ENCODE measurements at regions not wholly inside any gene's neighbourhood (a gene's known extent, or its start where the extent isn't known, plus 50 kb on each side); places are given as distances from the start of the nearest gene placed in this dataset.

- no peaks in the 10 kb centered on the region for H3K27me3 Mint-ChIP-seq
- no peaks in the 10 kb centered on the region for H3K4me1 Mint-ChIP-seq (ENCODE audit: low read depth)
- H3K36me3 Mint-ChIP-seq (ENCODE audit: low read depth): no peaks in the 10 kb centered on the region
- no peak overlapping the region for H3K27ac Mint-ChIP-seq
- intact Hi-C loops (cut with micrococcal nuclease): no loop called here
- H3K9me3 Mint-ChIP-seq: no peaks in the 10 kb centered on the region
- no peak overlapping the region for H3K4me3 Mint-ChIP-seq
These were observed 175.4 kb upstream of the PELI2 start for GRCh38 chr14:55942826-55943225.

- no peaks in the 10 kb centered on the region for H3K9me3 Mint-ChIP-seq
- no peak overlapping the region for H3K27ac Mint-ChIP-seq
- H3K36me3 Mint-ChIP-seq (ENCODE audit: low read depth): no peaks in the 10 kb centered on the region
- H3K4me1 Mint-ChIP-seq (ENCODE audit: low read depth): no peaks in the 10 kb centered on the region
- no peak overlapping the region for H3K4me3 Mint-ChIP-seq
- H3K27me3 Mint-ChIP-seq: no peaks in the 10 kb centered on the region
- intact Hi-C loops (cut with micrococcal nuclease): no loop called here
These were observed 173.5 kb upstream of the PELI2 start for GRCh38 chr14:55944757-55945156.

- intact Hi-C loops (cut with micrococcal nuclease): no loop called here
- Mint-ChIP-seq H3K36me3 (ENCODE audit: low read depth) (no peaks in the 10 kb centered on the region), H3K4me1 (ENCODE audit: low read depth) (no peaks in the 10 kb centered on the region), H3K27ac (no peak overlapping the region), H3K27me3 (no peaks in the 10 kb centered on the region), H3K4me3 (no peak overlapping the region), H3K9me3 (no peaks in the 10 kb centered on the region)
These were observed 172.0 kb upstream of the PELI2 start for GRCh38 chr14:55946231-55946630.

- Mint-ChIP-seq H3K4me3 (no peak overlapping the region), H3K9me3 (no peaks in the 10 kb centered on the region), H3K27me3 (no peaks in the 10 kb centered on the region), H3K36me3 (ENCODE audit: low read depth) (no peaks in the 10 kb centered on the region), H3K27ac (no peak overlapping the region), H3K4me1 (ENCODE audit: low read depth) (no peaks in the 10 kb centered on the region)
- intact Hi-C loops (cut with micrococcal nuclease): no loop called here
These were observed 169.8 kb upstream of the PELI2 start for GRCh38 chr14:55948399-55948798.

- Mint-ChIP-seq H3K9me3 (no peaks in the 10 kb centered on the region), H3K27me3 (no peaks in the 10 kb centered on the region), H3K36me3 (ENCODE audit: low read depth) (no peaks in the 10 kb centered on the region), H3K27ac (no peak overlapping the region), H3K4me1 (ENCODE audit: low read depth) (no peaks in the 10 kb centered on the region), H3K4me3 (no peak overlapping the region)
- intact Hi-C loops (cut with micrococcal nuclease): no loop called here
These were observed 168.5 kb upstream of the PELI2 start for GRCh38 chr14:55949708-55950107.

- Mint-ChIP-seq H3K9me3 (no peaks in the 10 kb centered on the region), H3K36me3 (ENCODE audit: low read depth) (no peaks in the 10 kb centered on the region), H3K4me1 (ENCODE audit: low read depth) (no peaks in the 10 kb centered on the region), H3K4me3 (no peak overlapping the region), H3K27ac (no peak overlapping the region), H3K27me3 (no peaks in the 10 kb centered on the region)
- intact Hi-C loops (cut with micrococcal nuclease): no loop called here
These were observed 168.1 kb upstream of the PELI2 start for GRCh38 chr14:55950135-55950534.

GRCh38 chr14:55951341-55952206, 166.6 kb upstream of the PELI2 start:
- no peak overlapping the region for H3K27ac Mint-ChIP-seq
- intact Hi-C loops (cut with micrococcal nuclease): no loop called here
- no peaks in the 10 kb centered on the region for H3K4me1 Mint-ChIP-seq (ENCODE audit: low read depth)
- no peak overlapping the region for H3K4me3 Mint-ChIP-seq
- H3K27me3 Mint-ChIP-seq: no peaks in the 10 kb centered on the region
- H3K36me3 Mint-ChIP-seq (ENCODE audit: low read depth): no peaks in the 10 kb centered on the region
- H3K9me3 Mint-ChIP-seq: no peaks in the 10 kb centered on the region

GRCh38 chr14:55954108-55954507, 164.1 kb upstream of the PELI2 start:
- H3K36me3 Mint-ChIP-seq (ENCODE audit: low read depth): no peaks in the 10 kb centered on the region
- intact Hi-C loops (cut with micrococcal nuclease): no loop called here

GRCh38 chr14:55955175-55955574, 163.0 kb upstream of the PELI2 start:
- peaks cover 3% of the 10 kb centered on the region for H3K27me3 Mint-ChIP-seq
- no peak overlapping the region for H3K4me3 Mint-ChIP-seq
- H3K4me1 Mint-ChIP-seq (ENCODE audit: low read depth): no peaks in the 10 kb centered on the region
- no peak overlapping the region for H3K27ac Mint-ChIP-seq
- no peaks in the 10 kb centered on the region for H3K9me3 Mint-ChIP-seq
- intact Hi-C loops (cut with micrococcal nuclease): no loop called here
- H3K36me3 Mint-ChIP-seq (ENCODE audit: low read depth): no peaks in the 10 kb centered on the region

More at GRCh38 chr14:55954108-55954507, 164.1 kb upstream of the PELI2 start:
- no peak overlapping the region for H3K4me3 Mint-ChIP-seq
- H3K27me3 Mint-ChIP-seq: peaks cover 3% of the 10 kb centered on the region
- no peaks in the 10 kb centered on the region for H3K4me1 Mint-ChIP-seq (ENCODE audit: low read depth)
- H3K27ac Mint-ChIP-seq: no peak overlapping the region
- H3K9me3 Mint-ChIP-seq: no peaks in the 10 kb centered on the region

- Mint-ChIP-seq H3K27me3 (peaks cover 5% of the 10 kb centered on the region), H3K27ac (no peak overlapping the region), H3K4me3 (no peak overlapping the region), H3K4me1 (ENCODE audit: low read depth) (no peaks in the 10 kb centered on the region), H3K9me3 (no peaks in the 10 kb centered on the region), H3K36me3 (ENCODE audit: low read depth) (no peaks in the 10 kb centered on the region)
- intact Hi-C loops (cut with micrococcal nuclease): no loop called here
These were observed 160.3 kb upstream of the PELI2 start for GRCh38 chr14:55957950-55958349.

GRCh38 chr14:55963295-55963694, 154.9 kb upstream of the PELI2 start:
- Mint-ChIP-seq H3K27me3 (peaks cover 3% of the 10 kb centered on the region), H3K27ac (no peak overlapping the region), H3K36me3 (ENCODE audit: low read depth) (no peaks in the 10 kb centered on the region), H3K9me3 (no peaks in the 10 kb centered on the region), H3K4me3 (no peak overlapping the region), H3K4me1 (ENCODE audit: low read depth) (peaks cover 15% of the 10 kb centered on the region)
- intact Hi-C loops (cut with micrococcal nuclease): no loop called here

- Mint-ChIP-seq H3K9me3 (no peaks in the 10 kb centered on the region), H3K4me3 (no peak overlapping the region)
- intact Hi-C loops (cut with micrococcal nuclease): no loop called here
These were observed 154.1 kb upstream of the PELI2 start for GRCh38 chr14:55964091-55964490.

GRCh38 chr14:55964821-55965220, 153.4 kb upstream of the PELI2 start:
- H3K9me3 Mint-ChIP-seq: no peaks in the 10 kb centered on the region
- no peak overlapping the region for H3K27ac Mint-ChIP-seq
- peaks cover 1% of the 10 kb centered on the region for H3K27me3 Mint-ChIP-seq
- H3K4me1 Mint-ChIP-seq (ENCODE audit: low read depth): peaks cover 19% of the 10 kb centered on the region
- intact Hi-C loops (cut with micrococcal nuclease): no loop called here
- H3K4me3 Mint-ChIP-seq: no peak overlapping the region
- no peaks in the 10 kb centered on the region for H3K36me3 Mint-ChIP-seq (ENCODE audit: low read depth)

More at GRCh38 chr14:55964091-55964490, 154.1 kb upstream of the PELI2 start:
- H3K27ac Mint-ChIP-seq: no peak overlapping the region
- peaks cover 15% of the 10 kb centered on the region for H3K4me1 Mint-ChIP-seq (ENCODE audit: low read depth)
- no peaks in the 10 kb centered on the region for H3K36me3 Mint-ChIP-seq (ENCODE audit: low read depth)
- peaks cover 1% of the 10 kb centered on the region for H3K27me3 Mint-ChIP-seq

GRCh38 chr14:55965851-55966250, 152.4 kb upstream of the PELI2 start:
- no peaks in the 10 kb centered on the region for H3K36me3 Mint-ChIP-seq (ENCODE audit: low read depth)
- no peaks in the 10 kb centered on the region for H3K27me3 Mint-ChIP-seq
- intact Hi-C loops (cut with micrococcal nuclease): no loop called here
- no peak overlapping the region for H3K4me3 Mint-ChIP-seq
- H3K27ac Mint-ChIP-seq: no peak overlapping the region
- H3K4me1 Mint-ChIP-seq (ENCODE audit: low read depth): peaks cover 19% of the 10 kb centered on the region
- no peaks in the 10 kb centered on the region for H3K9me3 Mint-ChIP-seq

- Mint-ChIP-seq H3K36me3 (ENCODE audit: low read depth) (no peaks in the 10 kb centered on the region), H3K27me3 (no peaks in the 10 kb centered on the region), H3K4me1 (ENCODE audit: low read depth) (peaks cover 21% of the 10 kb centered on the region), H3K4me3 (no peak overlapping the region), H3K27ac (no peak overlapping the region), H3K9me3 (no peaks in the 10 kb centered on the region)
- intact Hi-C loops (cut with micrococcal nuclease): no loop called here
These were observed 149.5 kb upstream of the PELI2 start for GRCh38 chr14:55968741-55969140.

Data from dendritic cell treated with granulocyte-macrophage colony-stimulating factor and Interleukin-4, amounts not matched to agents 40 ng/mL and 50 ng/mL, for 4 days (primary cell).